ENCODE measurements at regions not wholly inside any gene's neighbourhood (a gene's known extent, or its start where the extent isn't known, plus 50 kb on each side); places are given as distances from the start of the nearest gene placed in this dataset.

GRCh38 chrX:20857746-20858145, 516.5 kb upstream of the CNKSR2 start:
- no peak for DNase-seq

- no peak for DNase-seq
Measured at GRCh38 chrX:20838477-20838876, 535.7 kb upstream of the CNKSR2 start.

- no peak for DNase-seq
Measured at GRCh38 chrX:20829665-20830491, 544.3 kb upstream of the CNKSR2 start.

- DNase-seq, result no peak
Measured at GRCh38 chrX:20825984-20826383, 548.2 kb upstream of the CNKSR2 start.

- DNase-seq, result no peak
Measured at GRCh38 chrX:20803971-20804370, 537.3 kb upstream of the RPS6KA3 start.

- DNase-seq, result no peak
Measured at GRCh38 chrX:20802036-20802435, 535.3 kb upstream of the RPS6KA3 start.

GRCh38 chrX:20796450-20796849, 529.7 kb upstream of the RPS6KA3 start:
- DNase-seq, result no peak

GRCh38 chrX:20789103-20789502, 522.4 kb upstream of the RPS6KA3 start:
- no peak for DNase-seq

- DNase-seq, result no peak
Measured at GRCh38 chrX:20767346-20767745, 500.6 kb upstream of the RPS6KA3 start.

GRCh38 chrX:20756585-20756984, 489.9 kb upstream of the RPS6KA3 start:
- DNase-seq, result no peak

GRCh38 chrX:20753076-20753475, 486.4 kb upstream of the RPS6KA3 start:
- no peak for DNase-seq

GRCh38 chrX:20746690-20747089, 480.0 kb upstream of the RPS6KA3 start:
- no peak for DNase-seq

GRCh38 chrX:20743046-20743445, 476.3 kb upstream of the RPS6KA3 start:
- no peak for DNase-seq

GRCh38 chrX:20742106-20742505, 475.4 kb upstream of the RPS6KA3 start:
- no peak for DNase-seq

- no peak for DNase-seq
Measured at GRCh38 chrX:20740443-20740842, 473.7 kb upstream of the RPS6KA3 start.

- no peak for DNase-seq
Measured at GRCh38 chrX:20739038-20739745, 472.5 kb upstream of the RPS6KA3 start.

GRCh38 chrX:20729416-20729815, 462.7 kb upstream of the RPS6KA3 start:
- DNase-seq, result no peak

GRCh38 chrX:20727447-20727846, 460.7 kb upstream of the RPS6KA3 start:
- no peak for DNase-seq

GRCh38 chrX:20720954-20721626, 454.4 kb upstream of the RPS6KA3 start:
- no peak for DNase-seq

- no peak for DNase-seq
Measured at GRCh38 chrX:20718592-20719380, 452.1 kb upstream of the RPS6KA3 start.

GRCh38 chrX:20715176-20715575, 448.5 kb upstream of the RPS6KA3 start:
- DNase-seq, result no peak

- DNase-seq, result no peak
Measured at GRCh38 chrX:20712811-20713210, 446.1 kb upstream of the RPS6KA3 start.

GRCh38 chrX:20711366-20711765, 444.7 kb upstream of the RPS6KA3 start:
- no peak for DNase-seq
